Activated CD8-positive, alpha-beta memory T cell treated with anti-CD3 and anti-CD28 coated beads for 36 hours (primary cell): ENCODE measurements at regions not wholly inside any gene's neighbourhood (a gene's known extent, or its start where the extent isn't known, plus 50 kb on each side); places are given as distances from the start of the nearest gene placed in this dataset.

Experiments
- CTCF ChIA-PET: fragments of 350-600 bp; sonication (Branson Sonifier 250); formaldehyde crosslinking; loops from one replicate; lab custom pipeline; 2021; ENCODE audit warnings: antibody characterized with exemption; lab: Charles Lee
- POLR2A ChIA-PET: fragments of 350-600 bp; sonication (Branson Sonifier 250); formaldehyde crosslinking; loops from one replicate; lab custom pipeline; 2021; ENCODE audit warnings: antibody characterized with exemption; lab: Charles Lee

- POLR2A ChIA-PET = no interaction called here
These were observed 319.2 kb upstream of the SLC7A11 start for GRCh38 chr4:138561276-138561880.

GRCh38 chr4:138560448-138560847, 318.3 kb upstream of the SLC7A11 start:
- POLR2A ChIA-PET = no interaction called here
- CTCF ChIA-PET = no interaction called here

More at GRCh38 chr4:138561276-138561880, 319.2 kb upstream of the SLC7A11 start:
- CTCF ChIA-PET = no interaction called here

GRCh38 chr4:138558886-138559285, 316.7 kb upstream of the SLC7A11 start:
- ChIA-PET CTCF (no interaction called here), POLR2A (no interaction called here)

GRCh38 chr4:138555584-138555983, 313.4 kb upstream of the SLC7A11 start:
- ChIA-PET CTCF (no interaction called here), POLR2A (no interaction called here)

- CTCF ChIA-PET = no interaction called here
- POLR2A ChIA-PET = no interaction called here
These were observed 313.0 kb upstream of the SLC7A11 start for GRCh38 chr4:138555108-138555507.

- ChIA-PET POLR2A (no interaction called here), CTCF (no interaction called here)
These were observed 311.1 kb upstream of the SLC7A11 start for GRCh38 chr4:138553001-138553845.

GRCh38 chr4:138542191-138542776, 300.1 kb upstream of the SLC7A11 start:
- ChIA-PET CTCF (no interaction called here), POLR2A (no interaction called here)

- ChIA-PET CTCF (interaction anchor here (0.6 kb wide), 1 partner anchor 17 kb away, joined by 3 read pairs; no protein-coding TSS in a partner anchor), POLR2A (no interaction called here)
These were observed 298.1 kb upstream of the SLC7A11 start for GRCh38 chr4:138540056-138540800.

- ChIA-PET CTCF (no interaction called here), POLR2A (no interaction called here)
These were observed 296.6 kb upstream of the SLC7A11 start for GRCh38 chr4:138538743-138539142.

- ChIA-PET CTCF (no interaction called here), POLR2A (no interaction called here)
These were observed 295.8 kb upstream of the SLC7A11 start for GRCh38 chr4:138537731-138538490.

- ChIA-PET CTCF (no interaction called here), POLR2A (no interaction called here)
These were observed 293.2 kb upstream of the SLC7A11 start for GRCh38 chr4:138535316-138535715.

- ChIA-PET CTCF (interaction anchor here (0.6 kb wide), 1 partner anchor 18 kb away, joined by 3 read pairs; no protein-coding TSS in a partner anchor), POLR2A (no interaction called here)
These were observed 280.2 kb upstream of the SLC7A11 start for GRCh38 chr4:138522366-138522765.

GRCh38 chr4:138521809-138522208, 279.7 kb upstream of the SLC7A11 start:
- ChIA-PET POLR2A (no interaction called here), CTCF (no interaction called here)

GRCh38 chr4:138519436-138519835, 277.3 kb upstream of the SLC7A11 start:
- POLR2A ChIA-PET = no interaction called here
- CTCF ChIA-PET = no interaction called here

- ChIA-PET POLR2A (no interaction called here), CTCF (no interaction called here)
These were observed 271.4 kb upstream of the SLC7A11 start for GRCh38 chr4:138513535-138513934.

- POLR2A ChIA-PET = no interaction called here
- CTCF ChIA-PET = no interaction called here
These were observed 270.6 kb upstream of the SLC7A11 start for GRCh38 chr4:138512756-138513155.

- ChIA-PET CTCF (no interaction called here), POLR2A (no interaction called here)
These were observed 267.9 kb upstream of the SLC7A11 start for GRCh38 chr4:138510053-138510452.

- ChIA-PET CTCF (no interaction called here), POLR2A (no interaction called here)
These were observed 267.2 kb upstream of the SLC7A11 start for GRCh38 chr4:138509346-138509745.

GRCh38 chr4:138507522-138507921, 265.4 kb upstream of the SLC7A11 start:
- POLR2A ChIA-PET = no interaction called here
- CTCF ChIA-PET = no interaction called here
